ENCODE measurements at regions not wholly inside any gene's neighbourhood (a gene's known extent, or its start where the extent isn't known, plus 50 kb on each side); places are given as distances from the start of the nearest gene placed in this dataset.

GRCh38 chr13:27709779-27710178, 82.5 kb upstream of the GSX1 start:
- WGBS, result 85% methylated on average over 1 of the region's 1 CpG
- no peak for DNase-seq (ENCODE audit: extremely low spot score)
- intact Hi-C loops (cut with DNase I), result no loop called here
- no peaks in the 10 kb centered on the region for H3K36me3 ChIP-seq
- no peak for TF ChIP-seq CTCF (IDR thresholded peaks at IDR 0.05)
- TF ChIP-seq POLR2A (IDR thresholded peaks at IDR 0.05; ENCODE audit: low read depth), result no peak
- no peak for TF ChIP-seq POLR2AphosphoS5 (IDR thresholded peaks at IDR 0.05)
- no peak for TF ChIP-seq EP300 (IDR thresholded peaks at IDR 0.05)
- no peaks in the 10 kb centered on the region for H3K9me3 ChIP-seq
- H3K27ac ChIP-seq (replicated peaks in 1 of 4), result no peak overlapping the region
- H3K4me1 ChIP-seq, result peaks cover 0 to 10% (median 6%) of the 10 kb centered on the region in 4 donors
- H3K4me3 ChIP-seq, result no peak overlapping the region
- H3K27me3 ChIP-seq, result no peaks in the 10 kb centered on the region

GRCh38 chr13:27712421-27712820, 79.9 kb upstream of the GSX1 start:
- intact Hi-C loops (cut with DNase I), result no loop called here
- Histone ChIP-seq H3K4me3 (no peak overlapping the region), H3K27me3 (no peaks in the 10 kb centered on the region), H3K27ac (replicated peaks in 1 of 4) (no peak overlapping the region), H3K4me1 (peaks cover 0 to 10% (median 6%) of the 10 kb centered on the region in 4 donors), H3K36me3 (no peaks in the 10 kb centered on the region), H3K9me3 (no peaks in the 10 kb centered on the region)
- DNase-seq (ENCODE audit: extremely low spot score), result no peak
- no peak for TF ChIP-seq CTCF (IDR thresholded peaks at IDR 0.05)
- TF ChIP-seq POLR2AphosphoS5 (IDR thresholded peaks at IDR 0.05), result no peak
- TF ChIP-seq EP300 (IDR thresholded peaks at IDR 0.05), result no peak
- no peak for TF ChIP-seq POLR2A (IDR thresholded peaks at IDR 0.05; ENCODE audit: low read depth)
- WGBS, result 31% methylated on average over 2 of the region's 2 CpGs

DNA sequence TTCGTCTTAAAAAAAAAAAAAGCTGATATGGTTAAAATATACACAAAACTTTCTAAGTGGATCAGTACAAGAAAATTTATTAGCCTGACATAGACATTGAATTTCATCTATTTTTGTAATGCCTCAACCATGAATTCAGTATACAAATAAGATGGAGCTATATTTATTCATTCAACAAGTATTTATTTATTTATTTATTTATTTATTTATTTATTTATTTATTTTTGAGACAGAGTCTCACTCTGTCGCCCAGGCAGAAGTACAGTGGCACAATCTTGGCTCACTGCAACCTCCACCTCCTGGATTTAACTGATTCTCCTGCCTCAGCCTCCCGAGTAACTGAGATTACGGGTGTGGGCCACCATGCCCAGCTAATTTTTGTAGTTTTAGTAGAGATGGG, 78.5 kb upstream of the GSX1 start:
- Histone ChIP-seq H3K27ac (replicated peaks in 1 of 4) (no peak overlapping the region), H3K9me3 (no peaks in the 10 kb centered on the region), H3K27me3 (no peaks in the 10 kb centered on the region), H3K4me3 (no peak overlapping the region), H3K36me3 (no peaks in the 10 kb centered on the region), H3K4me1 (peaks cover 0 to 10% (median 6%) of the 10 kb centered on the region in 4 donors)
- intact Hi-C loops (cut with DNase I), result no loop called here
- no peak for DNase-seq (ENCODE audit: extremely low spot score)
- TF ChIP-seq POLR2AphosphoS5 (IDR thresholded peaks at IDR 0.05), result no peak
- WGBS, result 90% methylated on average over 4 of the region's 4 CpGs

DNA sequence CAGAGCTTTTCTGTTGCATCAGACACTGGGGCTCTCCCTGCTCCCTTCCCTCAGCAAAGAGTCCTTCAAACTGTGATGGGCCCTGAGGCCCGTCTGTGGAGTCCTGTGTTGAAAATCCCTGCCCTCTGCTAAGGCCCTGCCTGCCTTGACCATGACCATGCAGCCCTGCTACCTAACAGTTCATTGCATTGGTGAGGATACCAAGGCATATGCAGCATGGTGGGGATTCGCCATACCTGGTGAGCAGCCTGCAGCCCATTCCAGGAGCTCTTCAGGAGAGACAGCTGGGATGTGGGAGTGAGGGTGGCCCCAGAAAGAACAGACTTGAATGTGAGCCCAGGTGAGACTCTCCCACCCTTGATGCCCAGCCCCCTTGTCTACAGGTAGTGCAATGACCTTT, 70.6 kb upstream of the GSX1 start:
- H3K4me1 ChIP-seq, result no peaks in the 10 kb centered on the region
- WGBS, result 84% methylated on average over 2 of the region's 2 CpGs
- intact Hi-C loops (cut with DNase I), result no loop called here
- H3K27me3 ChIP-seq, result no peaks in the 10 kb centered on the region
- no peaks in the 10 kb centered on the region for H3K9me3 ChIP-seq
- peak; percentile 89 for DNase-seq (ENCODE audit: extremely low spot score)
- no peak for TF ChIP-seq POLR2AphosphoS5 (IDR thresholded peaks at IDR 0.05)
- no peak for TF ChIP-seq EP300 (IDR thresholded peaks at IDR 0.05)
- TF ChIP-seq CTCF (IDR thresholded peaks at IDR 0.05), result no peak
- no peak for TF ChIP-seq POLR2A (IDR thresholded peaks at IDR 0.05; ENCODE audit: low read depth)
- no peak overlapping the region for H3K4me3 ChIP-seq
- H3K36me3 ChIP-seq, result no peaks in the 10 kb centered on the region
- H3K27ac ChIP-seq (replicated peaks in 1 of 4), result no peak overlapping the region

GRCh38 chr13:27728271-27728670, 64.0 kb upstream of the GSX1 start:
- DNase-seq (ENCODE audit: extremely low spot score), result peak; percentile 78
- no peaks in the 10 kb centered on the region for H3K36me3 ChIP-seq
- no peak for TF ChIP-seq POLR2A (IDR thresholded peaks at IDR 0.05; ENCODE audit: low read depth)
- no peak for TF ChIP-seq CTCF (IDR thresholded peaks at IDR 0.05)
- TF ChIP-seq POLR2AphosphoS5 (IDR thresholded peaks at IDR 0.05), result no peak
- no peak for TF ChIP-seq EP300 (IDR thresholded peaks at IDR 0.05)
- intact Hi-C loops (cut with DNase I), result no loop called here
- no peak overlapping the region for H3K4me3 ChIP-seq
- H3K4me1 ChIP-seq, result no peaks in the 10 kb centered on the region
- H3K27ac ChIP-seq (replicated peaks in 1 of 4), result no peak overlapping the region
- no peaks in the 10 kb centered on the region for H3K27me3 ChIP-seq
- WGBS, result 63% methylated on average over 6 of the region's 6 CpGs
- H3K9me3 ChIP-seq, result no peaks in the 10 kb centered on the region
